HCT116 (cell line): ENCODE measurements at regions not wholly inside any gene's neighbourhood (a gene's known extent, or its start where the extent isn't known, plus 50 kb on each side); places are given as distances from the start of the nearest gene placed in this dataset.

Source experiments
- ATF3 ChIP-seq: IDR thresholded peaks from 2 replicates; pipeline ENCODE4 v1.6.1; 2012
- CTCF ChIP-seq, 3 experiments: fragments of 200-600 bp in 1 of 3; sonication (generic) in 1 of 3; IDR thresholded peaks in 2 of 3; conservative IDR thresholded peaks in 1 of 3; 2 replicates each; pipeline ENCODE4 v1.5.1; 2012 to 2017; ENCODE audit warnings: low read depth in 2 of 3, low read length in 2 of 3, antibody characterized with exemption in 1 of 3, borderline replicate concordance in 1 of 3, control low read depth in 1 of 3, mild to moderate bottlenecking in 1 of 3, mixed read lengths in 1 of 3, mixed run types in 1 of 3, moderate library complexity in 1 of 3; ENCODE audit not compliant: insufficient read depth in 1 of 3
- EZH2 ChIP-seq: fragments of 200-600 bp; sonication (generic); IDR thresholded peaks from 2 replicates; pipeline ENCODE4 v1.6.1; 2017; ENCODE audit warnings: antibody characterized with exemption, mixed run types
- FOSL1 ChIP-seq: IDR thresholded peaks from 2 replicates; pipeline ENCODE4 v1.6.1; 2012; ENCODE audit warnings: low read depth
- MAX ChIP-seq: IDR thresholded peaks from 2 replicates; pipeline ENCODE4 v1.6.1; 2012
- POLR2A ChIP-seq: IDR thresholded peaks from 2 replicates; pipeline ENCODE4 v1.7.0; 2011; ENCODE audit warnings: borderline replicate concordance; ENCODE audit not compliant: insufficient read depth, insufficient read length; ENCODE audit errors: extremely low read depth
- POLR2AphosphoS5 ChIP-seq: IDR thresholded peaks from 2 replicates; pipeline ENCODE4 v1.6.1; 2011; ENCODE audit warnings: mild to moderate bottlenecking, low read depth, low read length, moderate library complexity
- RAD21 ChIP-seq: IDR thresholded peaks from 2 replicates; pipeline ENCODE4 v1.6.1; 2012; ENCODE audit warnings: low read depth, mild to moderate bottlenecking
- SIN3A ChIP-seq: IDR thresholded peaks from 2 replicates; pipeline ENCODE4 v1.6.1; 2012; ENCODE audit warnings: low read depth
- YY1 ChIP-seq: IDR thresholded peaks from 2 replicates; pipeline ENCODE4 v1.6.1; 2011; ENCODE audit warnings: low read length, low read depth, moderate library complexity, mild to moderate bottlenecking; ENCODE audit not compliant: insufficient replicate concordance; ENCODE audit errors: extremely low read depth
- ZBTB33 ChIP-seq: IDR thresholded peaks from 2 replicates; pipeline ENCODE4 v1.6.1; 2011; ENCODE audit warnings: mild to moderate bottlenecking, low read length, moderate library complexity; ENCODE audit not compliant: insufficient replicate concordance; ENCODE audit errors: extremely low read depth

GRCh38 chr2:122209377-122209776, 453.9 kb downstream of the TSN start:
- TF ChIP-seq ATF3 (no peak), CTCF (IDR thresholded peaks at IDR 0.05 in 2 of 3, conservative IDR thresholded peaks at IDR 0.05 in 1 of 3; ENCODE audit: borderline replicate concordance in 1 of 3, insufficient read depth in 1 of 3, low read depth in 2 of 3, low read length in 2 of 3) (no peak), POLR2A (no peak), EZH2 (no peak), POLR2AphosphoS5 (no peak), RAD21 (no peak), SIN3A (no peak), FOSL1 (no peak), MAX (no peak), YY1 (no peak), ZBTB33 (no peak)
